HG03432 (cell line): ENCODE measurements at regions not wholly inside any gene's neighbourhood (a gene's known extent, or its start where the extent isn't known, plus 50 kb on each side); places are given as distances from the start of the nearest gene placed in this dataset.
"Not testable (repeated sequence)": the region's sequence is repeated elsewhere in the genome, so short reads cannot be mapped to it uniquely, and the experiment has no call there.

ENCODE experiments used
- ATAC-seq: cut with Tn5 transposase; IDR thresholded peaks from one replicate; pipeline ENCODE4 v1.9.1; 2021; ENCODE audit warnings: mild to moderate bottlenecking, moderate library complexity; ENCODE audit not compliant: unreplicated experiment

DNA sequence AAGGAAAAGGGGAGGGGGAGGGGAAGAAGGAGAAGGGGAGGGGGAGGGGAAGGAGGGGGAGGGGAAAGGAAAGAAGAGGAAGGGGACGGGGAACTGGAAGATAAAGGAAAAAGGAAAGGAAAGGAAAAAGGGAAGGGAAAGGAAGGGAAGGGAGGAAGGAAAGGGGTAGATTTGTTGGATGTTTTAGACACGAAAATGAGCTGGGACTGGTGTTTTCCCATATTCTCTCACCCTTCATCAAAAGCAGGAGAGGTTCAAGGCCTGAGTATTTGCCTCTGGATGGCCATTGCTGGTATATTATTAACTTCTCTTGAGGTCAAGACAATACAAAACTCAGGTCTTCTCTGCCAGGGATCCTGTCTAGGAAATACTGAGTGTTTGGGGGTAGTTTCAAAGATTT is 652.7 kb downstream of the ANKRD7 start:
- ATAC-seq, result no peak

DNA sequence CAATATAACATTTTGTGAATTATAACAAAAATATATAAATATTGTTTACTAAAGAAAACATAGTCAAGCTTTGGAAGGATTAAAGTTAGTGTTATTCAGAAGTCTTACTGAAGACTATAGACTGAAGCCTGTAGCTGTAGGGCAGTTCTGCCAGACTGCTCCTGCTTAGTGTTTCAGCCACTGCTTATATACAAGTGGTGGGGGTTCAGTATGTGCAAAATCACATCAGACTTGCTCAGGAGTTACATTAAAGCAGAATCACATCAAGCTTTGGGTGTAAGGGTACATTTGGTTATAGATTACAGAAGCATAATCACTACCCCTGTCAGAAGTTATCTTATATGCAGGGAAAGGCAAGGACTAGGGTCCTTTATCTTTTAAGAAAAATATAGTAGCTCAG is 653.8 kb downstream of the ANKRD7 start:
- ATAC-seq, result no peak

GRCh38 chr7:118898284-118898683 is 673.8 kb downstream of the ANKRD7 start:
- no peak for ATAC-seq

- ATAC-seq, result no peak
These were observed 678.1 kb downstream of the ANKRD7 start for GRCh38 chr7:118902600-118902999.

DNA sequence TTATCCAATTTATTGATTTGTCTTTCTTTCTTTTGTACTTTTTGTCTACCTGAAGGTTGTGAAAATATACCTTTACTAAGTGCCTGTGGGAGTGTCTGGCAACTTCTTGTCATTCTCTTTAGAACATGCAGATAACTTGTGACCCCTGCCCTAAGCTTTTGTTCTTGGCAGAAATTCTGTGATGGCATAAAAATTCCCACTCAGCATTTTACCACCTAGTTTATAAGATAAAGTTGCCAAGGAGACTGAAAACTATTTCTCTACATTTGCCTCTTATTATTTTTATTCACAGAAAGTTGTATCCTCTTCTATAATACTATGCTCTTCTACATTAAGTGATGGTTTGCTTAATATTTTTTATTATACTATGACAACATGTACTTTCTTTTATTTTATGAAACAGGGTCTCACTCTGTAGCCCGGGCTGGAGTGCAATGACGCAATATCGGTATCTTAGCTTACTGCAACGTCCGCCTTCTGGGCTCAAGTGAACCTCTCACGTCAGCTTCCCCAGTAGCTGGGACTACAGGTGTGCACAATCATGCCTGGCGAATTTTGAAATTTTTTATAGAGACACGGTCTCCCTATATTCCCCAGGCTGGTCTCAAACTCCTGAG is 683.5 kb downstream of the ANKRD7 start:
- ATAC-seq, result no peak

DNA sequence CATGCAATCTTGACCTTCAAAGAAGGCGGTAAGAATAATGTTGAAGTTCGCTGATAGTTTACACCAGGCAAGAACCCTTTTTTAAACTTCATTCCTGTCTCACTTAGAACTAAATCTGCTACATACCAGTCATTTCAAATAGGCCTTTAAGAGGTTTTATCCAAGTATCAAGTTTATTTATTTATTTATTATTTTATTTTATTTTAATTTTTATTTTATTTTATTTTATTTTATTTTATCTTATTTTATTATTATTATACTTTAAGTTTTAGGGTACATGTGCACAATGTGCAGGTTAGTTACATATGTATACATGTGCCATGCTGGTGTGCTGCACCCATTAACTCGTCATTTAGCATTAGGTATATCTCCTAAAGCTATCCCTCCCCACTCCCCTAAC is 691.6 kb downstream of the ANKRD7 start:
- not testable (repeated sequence) for ATAC-seq

GRCh38 chr7:118918556-118918955 is 694.1 kb downstream of the ANKRD7 start:
- ATAC-seq, result no peak

- ATAC-seq, result no peak
These were observed 714.3 kb downstream of the ANKRD7 start for GRCh38 chr7:118938845-118939244.

GRCh38 chr7:118944271-118944670 is 719.8 kb downstream of the ANKRD7 start:
- ATAC-seq, result no peak

DNA sequence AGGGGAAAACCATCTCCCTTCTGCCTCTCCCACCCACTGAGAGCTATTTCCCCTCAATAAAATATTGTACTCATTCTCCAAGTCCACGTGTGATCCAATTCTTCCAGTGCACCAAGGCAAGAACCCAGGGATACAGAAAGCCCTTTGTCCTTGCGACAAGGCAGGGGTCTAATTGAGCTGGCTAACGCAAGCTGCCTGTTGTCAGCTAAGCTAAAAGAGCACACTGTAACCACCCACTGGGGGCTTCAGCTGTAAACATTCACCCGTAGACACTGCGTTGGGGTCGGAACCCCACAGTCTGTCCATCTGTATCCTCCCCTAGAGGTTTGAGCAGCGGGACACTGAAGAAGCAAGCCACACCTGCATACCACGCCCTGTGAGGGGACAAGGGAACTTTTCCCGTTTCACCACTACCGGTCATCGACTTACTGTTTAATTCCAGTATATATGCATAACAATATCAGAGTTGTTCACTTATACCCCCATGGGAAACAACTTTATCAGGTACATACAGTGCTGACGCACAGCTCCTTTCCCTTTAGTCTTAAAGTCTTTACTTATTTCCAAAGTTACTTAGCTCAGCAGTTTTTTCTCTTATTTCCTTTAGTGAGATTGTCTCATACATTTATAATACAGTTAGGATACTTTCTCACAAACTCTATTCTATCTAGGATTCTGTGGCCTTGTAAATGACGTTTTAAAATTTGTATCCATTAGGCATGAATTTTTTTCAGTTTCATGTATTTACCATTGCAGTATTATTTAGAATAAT is 721.6 kb downstream of the ANKRD7 start:
- ATAC-seq, result no peak

DNA sequence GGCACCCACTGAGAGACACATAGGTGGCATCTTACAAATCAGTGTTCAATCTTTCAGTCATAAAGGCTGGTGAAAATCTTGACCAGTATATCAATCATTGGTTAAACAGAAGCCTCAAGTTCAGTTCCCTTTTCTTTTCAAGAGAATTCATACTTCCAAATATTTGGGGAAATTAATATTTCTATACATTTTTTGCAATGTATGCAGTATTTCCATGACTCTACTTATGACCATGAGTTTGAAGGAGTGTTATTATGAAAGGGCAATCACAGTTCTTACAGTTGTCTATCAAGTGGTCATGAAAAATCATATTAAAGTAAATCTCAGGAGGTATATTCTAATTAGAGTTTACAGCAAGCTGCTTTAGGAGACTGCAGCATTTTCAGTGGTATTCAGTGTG is 724.0 kb downstream of the ANKRD7 start:
- no peak for ATAC-seq

- ATAC-seq, result no peak
These were observed 724.5 kb downstream of the ANKRD7 start for GRCh38 chr7:118949031-118949430.

GRCh38 chr7:118956285-118956684 is 731.8 kb downstream of the ANKRD7 start:
- ATAC-seq, result not testable (repeated sequence)

- ATAC-seq, result no peak
These were observed 744.9 kb downstream of the ANKRD7 start for GRCh38 chr7:118969370-118969769.

- no peak for ATAC-seq
These were observed 747.2 kb downstream of the ANKRD7 start for GRCh38 chr7:118971706-118972105.

DNA sequence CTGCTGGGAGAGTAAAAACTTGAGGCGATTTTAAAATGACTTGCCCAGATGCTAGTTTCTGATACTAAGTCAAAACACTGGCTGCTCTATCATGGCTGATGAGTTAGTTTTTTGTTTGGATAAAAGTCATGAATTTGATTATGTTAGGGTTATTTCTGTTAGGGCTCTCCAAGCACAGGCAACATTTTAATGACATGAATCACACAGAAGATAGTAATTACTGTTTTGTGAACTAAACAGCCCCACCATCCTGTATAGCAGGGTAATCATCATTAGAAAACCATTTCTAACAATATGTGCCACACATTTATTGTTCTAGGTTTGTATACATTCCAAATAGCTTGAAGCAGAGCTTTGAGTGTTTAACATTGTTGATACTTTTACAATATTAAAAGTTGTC is 750.3 kb downstream of the ANKRD7 start:
- no peak for ATAC-seq

DNA sequence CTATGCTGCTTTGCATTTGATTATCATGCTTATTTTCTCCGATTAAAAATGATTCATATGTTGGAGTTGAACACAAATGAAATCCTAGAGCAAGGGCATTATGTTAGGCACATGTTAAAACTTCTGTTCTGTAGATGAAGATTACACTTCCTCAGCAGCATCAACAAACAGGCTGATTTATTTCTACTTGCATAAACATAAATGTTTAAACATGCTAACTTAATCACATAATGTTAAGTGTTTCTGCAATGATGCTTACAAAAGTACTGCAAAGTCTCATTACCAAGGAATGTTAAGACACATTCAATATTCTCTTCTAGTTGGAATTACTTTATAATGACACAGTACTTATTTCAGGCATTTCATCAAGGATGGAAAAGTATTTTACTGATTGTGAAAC is 770.8 kb downstream of the ANKRD7 start:
- ATAC-seq, result no peak

DNA sequence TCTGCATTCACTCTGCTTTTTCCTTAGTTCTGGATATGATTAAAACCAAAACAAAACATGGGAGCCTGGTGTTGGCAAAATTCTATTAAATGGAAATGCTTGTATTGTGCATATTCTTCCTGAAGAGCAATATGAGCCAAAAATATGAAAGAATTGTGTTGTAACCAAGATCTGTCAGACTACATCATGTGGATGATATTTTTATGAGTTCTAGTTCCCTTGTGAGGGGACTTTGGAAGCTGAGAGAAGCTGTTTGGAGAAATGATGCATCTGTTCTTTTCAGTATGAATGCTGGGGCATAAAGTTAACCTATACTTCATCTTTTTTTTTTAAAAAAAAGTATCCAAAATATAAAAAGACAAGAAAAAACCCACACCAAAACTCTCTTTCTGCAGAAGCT is 782.7 kb downstream of the ANKRD7 start:
- no peak for ATAC-seq

DNA sequence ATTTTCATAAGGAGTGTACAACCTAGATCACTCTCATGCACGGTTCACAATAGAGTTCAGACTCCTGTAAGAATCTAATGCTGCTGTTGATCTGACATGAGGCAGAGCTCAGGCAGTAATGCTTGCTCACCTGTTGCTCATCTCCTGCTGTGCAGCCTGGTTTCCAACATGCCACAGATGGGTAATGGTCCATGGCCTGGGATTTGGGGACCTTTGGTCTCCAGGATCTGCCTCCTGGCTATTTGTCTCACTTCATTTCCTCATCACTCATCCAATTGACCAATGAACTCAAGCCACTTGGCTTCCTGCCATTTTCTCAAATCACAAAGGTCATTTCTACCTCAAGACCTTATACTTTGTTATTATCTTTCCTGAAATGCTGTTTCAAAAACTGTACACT is 786.1 kb downstream of the ANKRD7 start:
- ATAC-seq, result no peak

GRCh38 chr7:119026391-119026790 is 801.9 kb downstream of the ANKRD7 start:
- no peak for ATAC-seq

DNA sequence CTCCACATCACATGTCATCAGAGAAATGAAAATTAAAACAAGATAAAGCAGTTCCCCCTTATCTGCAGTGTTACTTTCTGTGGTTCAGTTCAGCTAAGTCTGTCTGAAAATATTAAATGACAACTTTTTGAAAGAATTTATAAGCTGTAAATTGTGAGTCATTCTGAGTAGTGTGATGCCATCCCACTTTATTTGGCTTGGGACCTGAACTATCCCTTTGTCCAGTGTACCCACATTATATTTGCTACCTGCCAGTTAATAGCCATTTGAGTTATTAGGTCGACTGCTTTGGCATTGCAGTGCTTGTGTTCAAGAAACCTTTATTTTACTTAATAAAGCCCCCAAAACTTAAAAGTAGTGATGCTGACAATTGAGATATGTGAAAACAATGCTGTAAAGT is 804.2 kb downstream of the ANKRD7 start:
- no peak for ATAC-seq

DNA sequence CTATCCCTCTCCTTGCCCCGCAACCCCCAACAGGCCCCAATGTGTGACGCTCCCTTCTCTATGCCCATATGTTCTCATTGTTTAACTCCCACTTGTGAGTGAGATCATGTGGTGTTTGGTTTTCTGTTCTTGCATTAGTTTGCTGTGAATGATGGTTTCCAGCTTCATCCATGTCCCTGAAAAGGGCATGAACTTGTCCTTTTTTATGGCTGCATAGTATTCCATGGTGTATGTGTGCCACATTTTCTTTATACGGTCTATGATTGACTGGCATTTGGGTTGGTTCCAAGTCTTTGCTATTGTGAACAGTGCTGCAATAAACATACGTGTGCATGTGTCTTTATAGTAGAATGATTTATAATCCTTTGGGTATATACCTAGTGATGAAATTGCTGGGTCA is 807.6 kb downstream of the ANKRD7 start:
- not testable (repeated sequence) for ATAC-seq

DNA sequence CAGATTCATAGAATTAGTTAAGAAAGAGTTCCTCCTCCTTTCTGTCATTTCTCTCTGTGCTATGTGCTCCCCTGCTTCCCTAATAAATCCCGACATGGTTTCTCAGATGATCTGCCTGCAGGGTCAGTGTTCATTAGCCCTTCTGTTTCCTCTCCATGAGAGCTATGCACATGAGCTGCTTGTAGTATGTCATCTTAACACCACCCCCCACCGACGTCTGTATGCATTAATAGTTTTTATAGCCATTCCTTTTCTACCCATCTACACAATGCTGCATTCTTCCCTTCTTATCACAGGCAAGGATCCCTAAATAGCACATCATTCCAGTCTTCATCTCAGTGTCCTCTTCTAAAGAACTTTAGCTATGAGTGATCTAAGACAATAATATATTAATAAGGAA is 809.1 kb downstream of the ANKRD7 start:
- ATAC-seq, result no peak
